ENCODE measurements at regions not wholly inside any gene's neighbourhood (a gene's known extent, or its start where the extent isn't known, plus 50 kb on each side); places are given as distances from the start of the nearest gene placed in this dataset.

DNA sequence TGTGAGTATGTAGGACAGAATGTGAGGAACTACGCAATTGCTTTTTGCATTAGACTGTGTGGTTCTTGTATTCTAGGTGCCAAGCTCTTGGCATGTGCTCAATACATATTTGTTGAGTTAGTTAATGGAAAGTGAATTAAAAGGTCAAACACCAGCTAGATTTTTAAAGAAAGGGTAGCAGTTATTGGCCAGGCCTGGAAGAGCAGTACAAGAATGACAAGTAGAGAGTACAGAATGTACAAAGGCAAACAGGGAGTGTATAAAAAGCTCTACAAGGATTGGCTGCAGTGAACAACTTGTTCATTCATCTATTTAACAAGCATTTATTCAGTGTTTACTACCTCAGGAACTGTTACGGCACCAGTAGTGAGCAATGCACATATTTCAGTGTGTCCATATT lies 854.0 kb upstream of the SEL1L start:
- intact Hi-C loops (cut with DNase I; ENCODE audit: low total_unique reads): no loop called here
- H3K4me3 ChIP-seq: no peak overlapping the region
- TF ChIP-seq POLR2AphosphoS5 (IDR thresholded peaks at IDR 0.05) (peak in 2 of 3 donors; percentile 49 to 65), EP300 (IDR thresholded peaks at IDR 0.05; ENCODE audit: low read depth) (peak; percentile 90)
- TF ChIP-seq, protein P1, sequence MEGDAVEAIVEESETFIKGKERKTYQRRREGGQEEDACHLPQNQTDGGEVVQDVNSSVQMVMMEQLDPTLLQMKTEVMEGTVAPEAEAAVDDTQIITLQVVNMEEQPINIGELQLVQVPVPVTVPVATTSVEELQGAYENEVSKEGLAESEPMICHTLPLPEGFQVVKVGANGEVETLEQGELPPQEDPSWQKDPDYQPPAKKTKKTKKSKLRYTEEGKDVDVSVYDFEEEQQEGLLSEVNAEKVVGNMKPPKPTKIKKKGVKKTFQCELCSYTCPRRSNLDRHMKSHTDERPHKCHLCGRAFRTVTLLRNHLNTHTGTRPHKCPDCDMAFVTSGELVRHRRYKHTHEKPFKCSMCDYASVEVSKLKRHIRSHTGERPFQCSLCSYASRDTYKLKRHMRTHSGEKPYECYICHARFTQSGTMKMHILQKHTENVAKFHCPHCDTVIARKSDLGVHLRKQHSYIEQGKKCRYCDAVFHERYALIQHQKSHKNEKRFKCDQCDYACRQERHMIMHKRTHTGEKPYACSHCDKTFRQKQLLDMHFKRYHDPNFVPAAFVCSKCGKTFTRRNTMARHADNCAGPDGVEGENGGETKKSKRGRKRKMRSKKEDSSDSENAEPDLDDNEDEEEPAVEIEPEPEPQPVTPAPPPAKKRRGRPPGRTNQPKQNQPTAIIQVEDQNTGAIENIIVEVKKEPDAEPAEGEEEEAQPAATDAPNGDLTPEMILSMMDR (IDR thresholded peaks at IDR 0.05): no peak
- no peaks in the 10 kb centered on the region for H3K27me3 ChIP-seq
- no peak for DNase-seq
- no peaks in the 10 kb centered on the region for H3K4me1 ChIP-seq
- 50 to 77% methylated on average over 2 of the region's 2 CpGs for WGBS, 2 donors (ENCODE audit: low coverage in 1 of 2)
- no peaks in the 10 kb centered on the region for H3K36me3 ChIP-seq
- in situ Hi-C loops (cut with MboI; ENCODE audit: low pct_ligation_motif_present in 1 of 4, low pct_unique_long_range_greater_than_20kb in 1 of 4, low sequenced_read_pairs in 3 of 4): no loop called here
- no peak overlapping the region for H3K27ac ChIP-seq
- H3K9me3 ChIP-seq: no peaks in the 10 kb centered on the region

DNA sequence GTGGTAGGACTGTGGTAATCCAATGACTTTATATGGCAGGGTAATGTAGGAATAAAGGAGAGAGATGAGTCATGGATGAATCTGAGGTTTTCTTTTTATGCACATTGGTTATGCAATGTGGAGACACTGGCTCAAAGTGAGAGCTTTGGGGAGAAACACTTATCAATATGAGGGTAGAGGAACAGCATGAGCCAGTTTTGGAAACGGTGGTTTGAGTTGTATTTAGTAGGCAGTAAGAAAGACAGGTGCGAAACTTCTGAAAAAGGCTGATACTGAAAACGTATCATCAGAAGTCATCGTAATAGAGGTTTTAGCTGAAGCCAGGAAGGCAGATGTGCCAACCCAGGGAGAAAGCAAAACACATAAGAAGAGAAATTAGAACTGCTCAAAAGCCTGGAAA lies 854.8 kb upstream of the SEL1L start:
- 70 to 76% methylated on average over 4 of the region's 4 CpGs for WGBS, 2 donors (ENCODE audit: low coverage in 1 of 2)
- H3K4me3 ChIP-seq: no peak overlapping the region
- H3K9me3 ChIP-seq: no peaks in the 10 kb centered on the region
- H3K27me3 ChIP-seq: no peaks in the 10 kb centered on the region
- DNase-seq: no peak
- in situ Hi-C loops (cut with MboI; ENCODE audit: low pct_ligation_motif_present in 1 of 4, low pct_unique_long_range_greater_than_20kb in 1 of 4, low sequenced_read_pairs in 3 of 4) (no loop called here), intact Hi-C loops (cut with DNase I; ENCODE audit: low total_unique reads) (no loop called here)
- H3K36me3 ChIP-seq: no peaks in the 10 kb centered on the region
- H3K4me1 ChIP-seq: no peaks in the 10 kb centered on the region
- H3K27ac ChIP-seq: peak overlapping the region in 2 of 4 donors; percentile 5 to 31
- TF ChIP-seq POLR2AphosphoS5 (IDR thresholded peaks at IDR 0.05) (no peak), EP300 (IDR thresholded peaks at IDR 0.05; ENCODE audit: low read depth) (no peak), POLR2A (IDR thresholded peaks at IDR 0.05) (no peak)
- TF ChIP-seq, protein P1 (IDR thresholded peaks at IDR 0.05): no peak

DNA sequence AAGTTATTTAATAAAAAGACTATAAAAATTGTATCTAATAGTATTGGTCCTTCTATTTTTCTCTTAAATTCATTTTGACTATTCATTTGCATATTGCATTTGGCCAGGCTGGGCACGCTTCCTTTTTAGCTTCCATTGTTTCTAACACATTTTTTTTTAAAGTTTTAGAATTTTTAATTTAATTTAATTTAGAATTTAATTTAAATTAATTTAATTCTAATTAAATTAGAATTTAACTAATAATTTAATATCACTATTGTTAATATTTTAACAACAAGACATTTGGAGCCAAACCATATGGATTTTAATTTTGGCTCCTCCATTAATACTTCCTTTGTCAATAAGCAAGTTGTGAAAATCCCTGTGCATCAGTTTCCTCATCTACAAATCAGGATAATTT lies 856.9 kb upstream of the SEL1L start:
- Histone ChIP-seq H3K4me3 (no peak overlapping the region), H3K4me1 (no peaks in the 10 kb centered on the region), H3K27me3 (no peaks in the 10 kb centered on the region), H3K9me3 (no peaks in the 10 kb centered on the region), H3K36me3 (no peaks in the 10 kb centered on the region), H3K27ac (no peak overlapping the region)
- TF ChIP-seq, protein P1 (IDR thresholded peaks at IDR 0.05): no peak
- TF ChIP-seq POLR2A (IDR thresholded peaks at IDR 0.05) (no peak), EP300 (IDR thresholded peaks at IDR 0.05; ENCODE audit: low read depth) (no peak), POLR2AphosphoS5 (IDR thresholded peaks at IDR 0.05) (no peak)
- intact Hi-C loops (cut with DNase I; ENCODE audit: low total_unique reads): no loop called here
- WGBS, 2 donors (ENCODE audit: low coverage in 1 of 2): 80 to 93% methylated on average over 1 of the region's 1 CpG
- no peak for DNase-seq
- in situ Hi-C loops (cut with MboI; ENCODE audit: low pct_ligation_motif_present in 1 of 4, low pct_unique_long_range_greater_than_20kb in 1 of 4, low sequenced_read_pairs in 3 of 4): no loop called here

DNA sequence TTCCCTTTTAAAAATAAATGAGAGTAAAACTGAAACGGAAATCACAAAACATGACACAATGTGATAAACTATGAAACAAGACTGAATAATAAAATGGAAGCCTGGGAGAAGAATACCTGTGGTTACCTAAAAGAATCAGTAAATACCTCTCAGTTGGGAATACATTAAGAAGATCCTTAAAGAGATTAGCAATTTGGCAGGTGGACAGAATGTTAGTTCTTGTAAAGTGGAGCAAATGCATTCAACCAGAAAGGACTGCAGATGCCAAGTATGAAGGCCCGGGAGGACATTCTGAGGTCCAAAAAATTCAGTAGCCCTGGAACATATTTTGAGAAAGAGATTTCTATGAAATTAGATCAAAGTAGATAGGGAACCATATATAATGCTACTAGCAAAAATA lies 861.3 kb upstream of the SEL1L start:
- no peak for DNase-seq
- in situ Hi-C loops (cut with MboI; ENCODE audit: low pct_ligation_motif_present in 1 of 4, low pct_unique_long_range_greater_than_20kb in 1 of 4, low sequenced_read_pairs in 3 of 4): no loop called here
- Histone ChIP-seq H3K27me3 (no peaks in the 10 kb centered on the region), H3K4me3 (no peak overlapping the region), H3K27ac (no peak overlapping the region), H3K9me3 (no peaks in the 10 kb centered on the region), H3K4me1 (no peaks in the 10 kb centered on the region), H3K36me3 (no peaks in the 10 kb centered on the region)
- no peak for TF ChIP-seq POLR2AphosphoS5 (IDR thresholded peaks at IDR 0.05)
- TF ChIP-seq POLR2A (IDR thresholded peaks at IDR 0.05): no peak
- TF ChIP-seq, protein P1 (IDR thresholded peaks at IDR 0.05): no peak
- TF ChIP-seq EP300 (IDR thresholded peaks at IDR 0.05; ENCODE audit: low read depth): no peak
- 75 to 81% methylated on average over 2 of the region's 2 CpGs for WGBS, 2 donors (ENCODE audit: low coverage in 1 of 2)
- intact Hi-C loops (cut with DNase I; ENCODE audit: low total_unique reads): no loop called here

Data from transverse colon (tissue), 4 donors.